OCI-LY1 (cell line): ENCODE measurements at regions not wholly inside any gene's neighbourhood (a gene's known extent, or its start where the extent isn't known, plus 50 kb on each side); places are given as distances from the start of the nearest gene placed in this dataset.

ENCODE experiments used
- H2AFZ ChIP-seq: fragments of 200-600 bp; sonication (generic), shearing (Covaris generic); 2 replicates; pipeline ENCODE4 v1.6.0; 2014; ENCODE audit warnings: antibody characterized with exemption, mild to moderate bottlenecking, low read length
- H3F3A ChIP-seq: fragments of 200-600 bp; sonication (generic), shearing (Covaris generic); 2 replicates; pipeline ENCODE4 v1.6.0; 2014; ENCODE audit warnings: mild to moderate bottlenecking, antibody characterized with exemption, low read length, moderate library complexity; ENCODE audit not compliant: insufficient read depth
- H3K27ac ChIP-seq: fragments of 200-600 bp; sonication (generic); 2 replicates; pipeline ENCODE4 v1.5.1; 2014; ENCODE audit warnings: low read length, mixed run types, mild to moderate bottlenecking, low read depth; ENCODE audit not compliant: poor library complexity, severe bottlenecking
- H3K27me3 ChIP-seq: fragments of 200-600 bp; sonication (generic); 2 replicates; pipeline ENCODE4 v1.6.0; 2014; ENCODE audit warnings: antibody characterized with exemption, mild to moderate bottlenecking, low read length, moderate library complexity; ENCODE audit not compliant: insufficient read depth
- H3K36me3 ChIP-seq: fragments of 200-600 bp; sonication (generic); 2 replicates; pipeline ENCODE4 v1.6.1; 2014; ENCODE audit warnings: mild to moderate bottlenecking, antibody characterized with exemption, low read length, moderate library complexity, mixed read lengths; ENCODE audit not compliant: insufficient read depth
- H3K4me1 ChIP-seq: fragments of 200-600 bp; sonication (generic); 2 replicates; pipeline ENCODE4 v1.5.1; 2014; ENCODE audit warnings: mild to moderate bottlenecking, low read length, moderate library complexity; ENCODE audit not compliant: insufficient read depth, severe bottlenecking
- H3K4me2 ChIP-seq: fragments of 200-600 bp; sonication (generic), shearing (Covaris generic); 2 replicates; pipeline ENCODE4 v1.6.1; 2014; ENCODE audit warnings: low read length
- H3K4me3 ChIP-seq: fragments of 200-600 bp; sonication (generic); 2 replicates; pipeline ENCODE4 v1.5.1; 2014; ENCODE audit warnings: low read length, low read depth, mild to moderate bottlenecking, mixed read lengths; ENCODE audit not compliant: poor library complexity, severe bottlenecking
- H3K79me2 ChIP-seq: fragments of 200-600 bp; shearing (Covaris generic); 2 replicates; pipeline ENCODE4 v1.6.1; 2016; ENCODE audit warnings: mixed run types, low read length, mixed read lengths; ENCODE audit not compliant: insufficient read depth
- H3K9ac ChIP-seq: fragments of 200-600 bp; sonication (generic), shearing (Covaris generic); 2 replicates; pipeline ENCODE4 v1.6.1; 2014; ENCODE audit warnings: mild to moderate bottlenecking, low read length, mixed read lengths
- H3K9me2 ChIP-seq: fragments of 200-600 bp; sonication (generic), shearing (Covaris generic); 2 replicates; pipeline ENCODE4 v1.6.1; 2014; ENCODE audit warnings: low read depth, mild to moderate bottlenecking, low read length, mixed read lengths
- H3K9me3 ChIP-seq: fragments of 200-600 bp; shearing (Covaris generic); 2 replicates; pipeline ENCODE4 v1.6.1; 2014; ENCODE audit warnings: low read length, mixed read lengths
- H4K20me1 ChIP-seq: fragments of 200-600 bp; sonication (generic), shearing (Covaris generic); 2 replicates; pipeline ENCODE4 v1.6.0; 2016; ENCODE audit warnings: mild to moderate bottlenecking, low read length; ENCODE audit not compliant: insufficient read depth
- EZH2 ChIP-seq: fragments of 200-600 bp; sonication (generic), shearing (Covaris generic); IDR thresholded peaks from 2 replicates; pipeline ENCODE4 v1.8.0; 2017; ENCODE audit warnings: borderline replicate concordance, mixed run types, mild to moderate bottlenecking, antibody characterized with exemption, low read length, moderate library complexity, mixed read lengths
- TF ChIP-seq, protein P1 (sequence below): fragments of 200-600 bp; sonication (generic), shearing (Covaris generic); IDR thresholded peaks from 2 replicates; pipeline ENCODE4 v1.5.1; 2017; ENCODE audit warnings: mild to moderate bottlenecking, antibody characterized with exemption, low read length, moderate library complexity, mixed read lengths

DNA sequence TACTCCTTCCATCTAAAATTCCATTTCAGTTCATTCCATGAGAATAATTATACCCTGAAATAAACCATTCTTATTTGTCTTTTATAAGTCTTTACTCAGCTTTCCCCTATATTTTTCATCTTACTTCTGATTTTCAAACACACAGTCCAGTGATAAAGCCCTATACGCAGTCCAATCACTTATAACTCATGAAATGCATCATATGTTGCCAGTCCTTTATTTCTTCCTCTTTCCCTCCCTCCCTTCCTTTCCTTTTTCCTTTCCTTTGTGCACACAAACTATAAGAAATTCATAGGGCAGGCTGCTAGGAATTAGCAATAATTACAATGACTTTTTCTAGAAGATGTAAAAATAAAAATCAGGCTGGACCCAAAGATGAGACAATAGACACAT lies 58.8 kb upstream of the RPS23 start:
- Histone ChIP-seq H4K20me1 (no peaks in the 10 kb centered on the region), H3K36me3 (no peaks in the 10 kb centered on the region), H3K4me1 (no peaks in the 10 kb centered on the region), H3K9me2 (no peaks in the 10 kb centered on the region), H3F3A (no peaks in the 10 kb centered on the region), H3K9ac (no peak overlapping the region), H3K27ac (no peak overlapping the region), H3K4me3 (no peak overlapping the region), H3K4me2 (no peak overlapping the region), H3K79me2 (no peaks in the 10 kb centered on the region), H3K9me3 (no peaks in the 10 kb centered on the region), H3K27me3 (no peaks in the 10 kb centered on the region), H2AFZ (no peak overlapping the region)
- TF ChIP-seq, protein P1, sequence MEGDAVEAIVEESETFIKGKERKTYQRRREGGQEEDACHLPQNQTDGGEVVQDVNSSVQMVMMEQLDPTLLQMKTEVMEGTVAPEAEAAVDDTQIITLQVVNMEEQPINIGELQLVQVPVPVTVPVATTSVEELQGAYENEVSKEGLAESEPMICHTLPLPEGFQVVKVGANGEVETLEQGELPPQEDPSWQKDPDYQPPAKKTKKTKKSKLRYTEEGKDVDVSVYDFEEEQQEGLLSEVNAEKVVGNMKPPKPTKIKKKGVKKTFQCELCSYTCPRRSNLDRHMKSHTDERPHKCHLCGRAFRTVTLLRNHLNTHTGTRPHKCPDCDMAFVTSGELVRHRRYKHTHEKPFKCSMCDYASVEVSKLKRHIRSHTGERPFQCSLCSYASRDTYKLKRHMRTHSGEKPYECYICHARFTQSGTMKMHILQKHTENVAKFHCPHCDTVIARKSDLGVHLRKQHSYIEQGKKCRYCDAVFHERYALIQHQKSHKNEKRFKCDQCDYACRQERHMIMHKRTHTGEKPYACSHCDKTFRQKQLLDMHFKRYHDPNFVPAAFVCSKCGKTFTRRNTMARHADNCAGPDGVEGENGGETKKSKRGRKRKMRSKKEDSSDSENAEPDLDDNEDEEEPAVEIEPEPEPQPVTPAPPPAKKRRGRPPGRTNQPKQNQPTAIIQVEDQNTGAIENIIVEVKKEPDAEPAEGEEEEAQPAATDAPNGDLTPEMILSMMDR = no peak
- TF ChIP-seq EZH2 = no peak

DNA sequence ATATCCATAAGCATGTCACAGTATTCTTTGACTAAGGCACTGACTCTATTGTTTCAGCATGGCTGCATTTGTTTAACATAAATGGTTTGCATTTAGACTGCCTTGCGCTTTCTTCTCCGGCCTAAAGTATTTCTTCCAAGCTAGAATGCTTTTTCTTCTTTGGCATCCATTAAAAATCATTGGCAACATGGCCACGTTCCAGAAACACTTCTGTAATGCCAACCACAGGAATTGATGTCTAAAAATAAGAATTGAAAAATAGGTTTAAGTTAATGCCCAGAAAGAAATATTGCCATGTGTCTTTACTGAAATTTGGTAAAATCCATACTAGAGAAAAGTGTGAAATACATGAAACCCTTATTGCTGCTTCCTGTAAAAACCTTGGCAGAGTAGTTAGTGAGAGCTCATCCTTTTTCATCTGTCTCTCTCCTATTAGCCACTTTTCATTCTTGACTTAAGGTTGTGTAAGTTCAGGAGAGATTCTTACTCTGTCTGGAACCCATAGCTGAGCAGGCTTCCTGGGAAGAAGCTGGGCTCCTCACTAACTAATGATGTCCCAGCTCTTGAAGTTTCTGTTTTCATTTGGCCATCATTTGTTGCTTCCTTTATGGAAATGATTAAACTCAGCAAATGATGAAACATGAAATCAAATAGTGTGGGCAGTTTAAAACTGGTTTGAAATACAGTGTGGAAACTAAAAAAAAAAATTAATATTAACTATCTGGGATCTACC lies 58.2 kb upstream of the RPS23 start:
- Histone ChIP-seq H2AFZ (no peak overlapping the region), H3K9me2 (no peaks in the 10 kb centered on the region), H3K9ac (no peak overlapping the region), H3K79me2 (no peaks in the 10 kb centered on the region), H3K36me3 (no peaks in the 10 kb centered on the region), H3K27me3 (no peaks in the 10 kb centered on the region), H3K4me1 (no peaks in the 10 kb centered on the region), H3K27ac (no peak overlapping the region), H4K20me1 (no peaks in the 10 kb centered on the region), H3K4me2 (no peak overlapping the region), H3F3A (no peaks in the 10 kb centered on the region), H3K4me3 (no peak overlapping the region), H3K9me3 (no peaks in the 10 kb centered on the region)
- no peak for TF ChIP-seq EZH2
- TF ChIP-seq, protein P1 = no peak

DNA sequence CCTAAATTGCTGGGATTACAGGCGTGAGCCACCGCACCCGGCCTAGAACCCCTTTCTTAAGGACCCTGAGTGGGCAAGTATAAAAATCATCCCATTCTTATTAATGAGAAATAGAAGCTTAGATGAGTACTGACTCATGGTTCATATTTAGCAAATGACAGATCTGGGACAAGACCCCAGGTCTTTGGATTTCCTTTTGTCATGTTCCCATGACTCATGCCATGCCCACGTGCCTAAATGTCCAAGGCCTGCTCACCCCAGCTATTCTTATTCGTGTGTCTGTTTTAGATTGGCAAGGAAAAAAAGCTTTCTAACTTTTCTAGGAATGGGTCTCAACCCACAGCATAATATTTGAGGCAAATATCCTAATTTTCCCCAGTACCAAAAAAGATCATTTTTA lies 57.7 kb upstream of the RPS23 start:
- no peak overlapping the region for H2AFZ ChIP-seq
- no peaks in the 10 kb centered on the region for H3F3A ChIP-seq
- H3K9me2 ChIP-seq = no peaks in the 10 kb centered on the region
- no peak overlapping the region for H3K4me2 ChIP-seq
- no peaks in the 10 kb centered on the region for H4K20me1 ChIP-seq
- H3K27ac ChIP-seq = no peak overlapping the region
- TF ChIP-seq, protein P1 = no peak
- no peak for TF ChIP-seq EZH2
- H3K9me3 ChIP-seq = no peaks in the 10 kb centered on the region
- H3K36me3 ChIP-seq = no peaks in the 10 kb centered on the region
- no peaks in the 10 kb centered on the region for H3K79me2 ChIP-seq
- H3K9ac ChIP-seq = no peak overlapping the region
- no peaks in the 10 kb centered on the region for H3K4me1 ChIP-seq
- H3K27me3 ChIP-seq = no peaks in the 10 kb centered on the region
- no peak overlapping the region for H3K4me3 ChIP-seq
